ENCODE measurements at regions not wholly inside any gene's neighbourhood (a gene's known extent, or its start where the extent isn't known, plus 50 kb on each side); places are given as distances from the start of the nearest gene placed in this dataset.

DNA sequence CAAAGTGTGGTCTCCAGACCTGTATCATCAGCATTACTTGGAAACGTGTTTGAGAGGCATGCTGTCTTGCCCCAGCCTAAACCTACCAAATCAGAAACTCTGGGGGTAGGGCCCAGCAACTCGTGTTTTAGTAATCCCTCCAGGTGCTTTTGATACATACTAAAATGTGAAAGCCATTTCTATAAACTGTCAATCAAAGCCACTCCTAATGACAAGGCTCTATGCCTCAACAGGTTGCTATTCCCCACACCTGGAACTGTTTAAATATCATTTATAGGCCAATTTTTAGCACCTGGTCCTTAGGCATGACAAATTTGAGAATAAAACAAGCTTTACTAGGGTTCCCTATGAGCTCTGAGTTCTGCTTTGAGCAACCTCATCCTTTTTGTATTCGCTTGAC is 158.7 kb upstream of the NR5A2 start:
- intact Hi-C loops (cut with DNase I), result no loop called here
- WGBS, 2 donors, result 82 to 83% methylated on average over 3 of the region's 3 CpGs
- TF ChIP-seq, protein P1, sequence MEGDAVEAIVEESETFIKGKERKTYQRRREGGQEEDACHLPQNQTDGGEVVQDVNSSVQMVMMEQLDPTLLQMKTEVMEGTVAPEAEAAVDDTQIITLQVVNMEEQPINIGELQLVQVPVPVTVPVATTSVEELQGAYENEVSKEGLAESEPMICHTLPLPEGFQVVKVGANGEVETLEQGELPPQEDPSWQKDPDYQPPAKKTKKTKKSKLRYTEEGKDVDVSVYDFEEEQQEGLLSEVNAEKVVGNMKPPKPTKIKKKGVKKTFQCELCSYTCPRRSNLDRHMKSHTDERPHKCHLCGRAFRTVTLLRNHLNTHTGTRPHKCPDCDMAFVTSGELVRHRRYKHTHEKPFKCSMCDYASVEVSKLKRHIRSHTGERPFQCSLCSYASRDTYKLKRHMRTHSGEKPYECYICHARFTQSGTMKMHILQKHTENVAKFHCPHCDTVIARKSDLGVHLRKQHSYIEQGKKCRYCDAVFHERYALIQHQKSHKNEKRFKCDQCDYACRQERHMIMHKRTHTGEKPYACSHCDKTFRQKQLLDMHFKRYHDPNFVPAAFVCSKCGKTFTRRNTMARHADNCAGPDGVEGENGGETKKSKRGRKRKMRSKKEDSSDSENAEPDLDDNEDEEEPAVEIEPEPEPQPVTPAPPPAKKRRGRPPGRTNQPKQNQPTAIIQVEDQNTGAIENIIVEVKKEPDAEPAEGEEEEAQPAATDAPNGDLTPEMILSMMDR (IDR thresholded peaks at IDR 0.05), result no peak
- no peak for TF ChIP-seq POLR2A (IDR thresholded peaks at IDR 0.05)

DNA sequence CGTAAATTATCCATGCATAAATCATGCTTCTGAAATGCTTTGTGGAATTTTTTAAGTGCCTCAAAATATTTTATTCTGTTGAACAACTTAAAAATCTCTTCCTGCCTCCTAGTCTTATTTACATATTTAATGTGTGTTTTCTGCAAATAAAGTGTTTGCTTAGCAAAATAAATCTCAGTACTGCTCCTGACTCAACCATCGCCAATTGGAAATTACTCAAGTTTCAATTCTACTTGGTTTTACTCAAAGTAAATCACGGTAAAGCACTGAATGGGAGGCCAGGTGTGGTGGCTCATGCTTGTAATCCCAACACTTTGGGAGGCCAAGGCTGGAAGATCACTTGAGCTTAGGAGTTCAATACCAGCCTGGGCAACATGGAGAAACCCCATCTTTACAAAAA is 152.2 kb upstream of the NR5A2 start:
- intact Hi-C loops (cut with DNase I), result no loop called here
- no peaks in the 10 kb centered on the region for H3K9me3 ChIP-seq
- no peak overlapping the region for H3K27ac ChIP-seq
- no peak for DNase-seq
- WGBS, 2 donors, result 86 to 91% methylated on average over 3 of the region's 3 CpGs
- no peak overlapping the region for H3K4me3 ChIP-seq (replicated peaks in 1 of 3)
- TF ChIP-seq, protein P1 (IDR thresholded peaks at IDR 0.05), result no peak
- no peak for TF ChIP-seq POLR2A (IDR thresholded peaks at IDR 0.05)
- no peaks in the 10 kb centered on the region for H3K36me3 ChIP-seq
- H3K27me3 ChIP-seq, result no peaks in the 10 kb centered on the region
- no peaks in the 10 kb centered on the region for H3K4me1 ChIP-seq

More for the DNA sequence above, 158.7 kb upstream of the NR5A2 start:
- Histone ChIP-seq H3K36me3 (no peaks in the 10 kb centered on the region), H3K9me3 (no peaks in the 10 kb centered on the region), H3K27me3 (no peaks in the 10 kb centered on the region), H3K4me3 (replicated peaks in 1 of 3) (no peak overlapping the region), H3K27ac (no peak overlapping the region), H3K4me1 (no peaks in the 10 kb centered on the region)
- DNase-seq, result no peak

DNA sequence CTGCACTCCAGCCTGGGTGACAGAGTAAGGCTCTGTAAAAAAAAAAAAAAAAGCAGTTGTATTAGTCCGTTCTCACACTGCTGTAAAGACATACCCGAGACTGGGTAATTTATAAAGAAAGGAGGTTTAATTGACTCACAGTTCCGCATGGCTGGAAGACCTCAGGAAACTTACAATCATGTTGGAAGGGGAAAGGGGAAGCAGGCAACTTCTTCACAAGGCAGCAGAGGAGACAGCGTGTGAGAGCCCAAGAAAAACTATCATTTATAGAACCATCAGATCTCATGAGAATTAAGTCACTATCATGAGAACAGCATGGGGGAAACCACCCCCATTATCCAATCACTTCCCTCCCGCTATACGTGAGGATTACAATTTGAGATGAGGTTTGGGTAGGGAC is 151.7 kb upstream of the NR5A2 start:
- Histone ChIP-seq H3K4me1 (no peaks in the 10 kb centered on the region), H3K9me3 (no peaks in the 10 kb centered on the region), H3K27me3 (no peaks in the 10 kb centered on the region), H3K4me3 (replicated peaks in 1 of 3) (no peak overlapping the region), H3K36me3 (no peaks in the 10 kb centered on the region), H3K27ac (no peak overlapping the region)
- no peak for TF ChIP-seq POLR2A (IDR thresholded peaks at IDR 0.05)
- TF ChIP-seq, protein P1 (IDR thresholded peaks at IDR 0.05), result no peak
- 91% methylated on average over 6 of the region's 6 CpGs for WGBS, 2 donors
- DNase-seq, result no peak
- intact Hi-C loops (cut with DNase I), result no loop called here

DNA sequence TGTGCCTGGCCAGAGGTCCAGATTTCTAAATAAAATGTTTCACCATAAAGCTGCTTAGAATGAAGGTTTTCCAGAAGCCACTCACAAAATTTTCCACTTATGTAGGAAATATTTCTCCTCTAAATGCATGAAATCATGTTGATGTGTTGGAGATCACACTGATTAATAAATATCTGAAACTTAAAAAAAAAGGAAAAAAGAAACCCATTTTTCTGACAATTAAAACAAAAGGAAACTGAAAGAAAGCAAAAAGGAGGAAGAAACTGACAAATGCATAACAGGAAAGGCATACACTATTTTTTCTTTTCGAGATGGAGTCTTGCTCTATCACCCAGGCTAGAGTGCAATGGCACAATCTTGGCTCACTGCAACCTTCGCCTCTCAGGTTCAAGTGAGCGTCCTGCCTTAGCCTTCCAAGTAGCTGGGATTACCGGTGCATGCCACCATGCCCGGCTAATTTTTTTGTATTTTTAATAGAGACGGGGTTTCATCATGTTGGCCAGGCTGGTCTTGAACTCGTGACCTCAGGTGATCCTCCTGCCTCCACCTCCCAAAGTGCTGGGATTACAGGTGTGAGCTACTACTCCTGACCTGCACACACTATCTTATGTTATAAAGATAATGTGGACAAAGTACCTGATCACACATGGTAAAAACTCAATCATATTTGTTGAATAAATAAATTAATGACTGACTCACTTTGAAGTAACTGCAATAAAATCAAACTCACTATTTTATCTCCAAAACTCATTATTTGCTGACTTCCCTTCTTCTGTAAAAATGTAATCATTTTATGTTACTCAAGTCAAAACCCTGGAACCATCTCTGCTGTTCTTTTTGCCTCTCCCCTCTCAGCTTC is 149.8 kb upstream of the NR5A2 start:
- no peaks in the 10 kb centered on the region for H3K36me3 ChIP-seq
- WGBS, 2 donors, result 82 to 92% methylated on average over 7 of the region's 7 CpGs
- H3K9me3 ChIP-seq, result no peaks in the 10 kb centered on the region

DNA sequence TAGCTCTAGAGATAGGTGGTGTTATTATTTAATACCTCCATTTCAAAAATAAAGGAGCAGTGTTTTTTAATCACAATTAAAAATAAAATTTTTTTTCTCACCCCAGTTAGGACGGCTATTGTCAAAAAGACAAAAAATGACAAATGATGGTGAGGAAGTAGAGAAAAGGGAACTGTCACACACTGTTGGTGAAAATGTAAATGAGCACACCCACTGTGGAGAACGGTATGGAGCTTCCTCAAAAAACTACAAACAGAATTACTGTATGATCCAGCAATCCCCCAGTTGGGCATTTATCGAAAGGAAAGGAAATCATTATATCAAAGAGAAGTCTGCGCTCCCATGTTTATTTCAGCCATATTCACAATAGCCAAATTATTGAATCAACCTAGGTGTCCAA is 148.7 kb upstream of the NR5A2 start:
- no peak for TF ChIP-seq POLR2A (IDR thresholded peaks at IDR 0.05)
- TF ChIP-seq, protein P1 (IDR thresholded peaks at IDR 0.05), result no peak
- H3K4me1 ChIP-seq, result no peaks in the 10 kb centered on the region
- intact Hi-C loops (cut with DNase I), result no loop called here
- H3K27ac ChIP-seq, result no peak overlapping the region
- no peak for DNase-seq
- no peaks in the 10 kb centered on the region for H3K9me3 ChIP-seq
- H3K36me3 ChIP-seq, result no peaks in the 10 kb centered on the region
- WGBS, 2 donors, result 83 to 84% methylated on average over 4 of the region's 4 CpGs
- H3K27me3 ChIP-seq, result no peaks in the 10 kb centered on the region
- H3K4me3 ChIP-seq (replicated peaks in 1 of 3), result no peak overlapping the region

More for the DNA sequence above, 149.8 kb upstream of the NR5A2 start:
- Histone ChIP-seq H3K27me3 (no peaks in the 10 kb centered on the region), H3K4me1 (no peaks in the 10 kb centered on the region), H3K4me3 (replicated peaks in 1 of 3) (no peak overlapping the region), H3K27ac (no peak overlapping the region)
- intact Hi-C loops (cut with DNase I), result no loop called here
- TF ChIP-seq POLR2A (IDR thresholded peaks at IDR 0.05), result no peak
- TF ChIP-seq, protein P1 (IDR thresholded peaks at IDR 0.05), result no peak
- no peak for DNase-seq

Measured in thyroid gland (tissue), 4 donors.